Gastroesophageal sphincter (tissue), 3 donors: ENCODE measurements at regions not wholly inside any gene's neighbourhood (a gene's known extent, or its start where the extent isn't known, plus 50 kb on each side); places are given as distances from the start of the nearest gene placed in this dataset.

ENCODE experiments used
- CTCF ChIP-seq, 4 experiments: fragments of 200-600 bp in 2 of 4; fragments of 450-650 bp in 2 of 4; sonication (generic) in 1 of 4; IDR thresholded peaks; one replicate each; pipeline ENCODE4 v1.5.1; 2017 to 2019; ENCODE audit warnings: antibody characterized with exemption in 4 of 4, mild to moderate bottlenecking in 2 of 4, moderate library complexity in 2 of 4
- POLR2A ChIP-seq, 2 donors: fragments of 450-650 bp; IDR thresholded peaks; one replicate each; pipeline ENCODE4 v1.6.1; 2017; ENCODE audit warnings: antibody characterized with exemption in 2 of 2, mild to moderate bottlenecking in 2 of 2, moderate library complexity in 1 of 2

DNA sequence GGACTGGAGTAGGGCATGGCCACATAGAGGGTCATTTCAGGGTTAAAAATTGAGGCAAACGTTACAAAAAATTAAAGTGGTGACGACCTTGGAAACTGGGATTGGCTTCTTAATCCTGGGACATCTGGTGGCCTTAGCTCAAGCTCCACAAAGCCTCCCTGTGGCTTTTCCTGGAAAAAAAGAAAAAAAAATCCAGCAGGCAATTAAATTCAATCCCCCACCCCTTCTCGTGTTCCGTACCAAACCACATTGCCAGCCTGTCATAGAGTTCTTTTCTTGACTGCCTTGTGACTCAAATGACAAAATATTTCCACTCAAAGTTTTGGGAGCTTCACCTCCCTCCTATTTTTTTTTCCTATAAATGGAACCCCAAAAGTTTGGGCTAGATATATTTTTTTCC is 195.6 kb downstream of the HRH4 start:
- no peak for TF ChIP-seq CTCF (IDR thresholded peaks at IDR 0.05)
- no peak for TF ChIP-seq POLR2A (IDR thresholded peaks at IDR 0.05)
